ENCODE measurements at regions not wholly inside any gene's neighbourhood (a gene's known extent, or its start where the extent isn't known, plus 50 kb on each side); places are given as distances from the start of the nearest gene placed in this dataset.
A peak's percentile ranks its signal among the peaks of the same experiment; 100 is the strongest.
"Not testable (repeated sequence)": the region's sequence is repeated elsewhere in the genome, so short reads cannot be mapped to it uniquely, and the experiment has no call there.

DNA sequence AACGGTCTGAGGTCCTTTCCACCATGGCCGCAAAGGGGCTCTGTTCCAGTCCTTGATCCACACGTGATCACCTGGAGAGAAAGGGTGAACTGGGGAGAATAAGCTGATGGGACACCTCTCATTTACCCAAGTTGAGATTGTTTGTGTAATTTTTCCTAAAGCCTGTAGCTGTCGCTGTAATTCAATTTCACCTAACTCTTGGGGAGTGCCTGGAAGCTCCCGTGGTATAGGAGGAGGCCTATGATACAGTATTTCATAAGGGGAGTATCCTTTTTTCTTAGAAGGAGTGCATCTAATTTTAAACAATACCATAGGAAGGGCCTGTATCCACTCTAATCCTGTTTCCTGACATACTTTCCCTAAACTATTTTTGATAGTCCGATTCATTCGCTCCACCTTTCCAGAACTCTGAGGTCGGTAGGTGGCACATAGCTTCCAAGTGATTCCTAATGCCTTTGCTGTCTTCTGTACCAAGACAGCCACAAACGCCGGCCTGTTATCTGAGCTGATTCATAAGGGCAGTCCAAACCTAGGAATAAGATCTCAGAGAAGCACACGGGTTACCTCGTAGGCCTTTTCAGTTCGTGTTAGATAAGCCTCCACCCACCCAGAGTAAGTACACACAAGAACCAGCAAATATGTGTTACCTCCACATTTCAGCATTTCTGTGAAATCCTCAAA, 78.9 kb upstream of the VEPH1 start:
- peak in 1 of 6 experiments; percentile 27 for TF ChIP-seq CTCF (IDR thresholded peaks at IDR 0.05)
- not testable (repeated sequence) for TF ChIP-seq POLR2A (IDR thresholded peaks at IDR 0.05)
